ENCODE measurements at regions not wholly inside any gene's neighbourhood (a gene's known extent, or its start where the extent isn't known, plus 50 kb on each side); places are given as distances from the start of the nearest gene placed in this dataset.
"Not testable (repeated sequence)": the region's sequence is repeated elsewhere in the genome, so short reads cannot be mapped to it uniquely, and the experiment has no call there.

- DNase-seq, result no peak
These were observed 571.3 kb downstream of the GABRG2 start for GRCh38 chr5:162638849-162639248.

DNA sequence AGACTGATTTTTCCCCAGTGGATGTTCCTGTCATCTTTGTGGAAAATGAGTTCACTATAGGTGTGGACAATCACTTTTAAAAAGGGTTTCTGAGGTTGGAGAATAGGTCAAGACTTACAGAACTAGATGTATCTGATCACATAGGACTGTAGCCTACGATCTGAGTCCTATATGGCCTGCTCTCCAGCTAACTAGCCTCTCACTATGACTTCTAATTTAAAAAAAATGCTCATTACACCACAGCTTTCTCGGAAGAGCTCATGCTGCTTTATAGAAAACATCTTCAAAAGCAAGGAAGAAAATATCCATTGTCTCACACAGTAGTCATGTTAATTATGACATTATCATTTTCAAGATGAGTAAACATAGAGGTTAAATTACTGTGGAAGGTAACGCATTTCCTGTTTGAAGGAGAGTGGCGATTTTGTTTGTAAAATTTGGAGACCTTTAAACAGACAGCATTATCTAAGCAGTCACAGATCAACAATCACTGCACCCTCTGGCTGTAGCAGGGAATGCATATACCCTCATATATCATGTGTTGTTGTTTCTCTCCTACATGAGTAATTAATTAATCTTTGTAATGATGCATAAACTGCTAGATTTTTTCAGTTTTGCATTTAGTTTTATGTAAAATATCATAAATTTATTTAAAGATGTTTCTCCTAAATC is 573.7 kb downstream of the GABRG2 start:
- no peak for DNase-seq

- no peak for DNase-seq
These were observed 587.3 kb downstream of the GABRG2 start for GRCh38 chr5:162654661-162655405.

- no peak for DNase-seq
These were observed 589.5 kb downstream of the GABRG2 start for GRCh38 chr5:162657076-162657475.

DNA sequence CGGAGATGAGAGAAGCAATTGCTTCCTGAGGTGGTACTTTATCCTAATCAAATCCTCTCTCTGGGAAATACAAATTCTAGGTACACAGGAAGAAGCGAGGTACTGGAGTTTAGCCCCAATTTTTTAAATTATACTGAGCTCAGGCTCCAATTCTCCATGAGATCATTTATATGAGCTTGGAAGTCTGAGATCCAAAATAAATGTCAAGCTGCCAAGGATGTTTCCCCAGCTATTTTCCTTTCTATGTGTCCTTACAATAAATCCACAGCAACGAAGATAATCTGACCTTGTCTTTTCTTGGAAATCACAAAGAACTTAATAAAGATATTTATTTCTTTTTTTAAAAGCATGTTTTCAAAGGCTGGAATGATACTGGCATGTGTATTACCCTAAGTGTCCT is 597.3 kb downstream of the GABRG2 start:
- no peak for DNase-seq

DNA sequence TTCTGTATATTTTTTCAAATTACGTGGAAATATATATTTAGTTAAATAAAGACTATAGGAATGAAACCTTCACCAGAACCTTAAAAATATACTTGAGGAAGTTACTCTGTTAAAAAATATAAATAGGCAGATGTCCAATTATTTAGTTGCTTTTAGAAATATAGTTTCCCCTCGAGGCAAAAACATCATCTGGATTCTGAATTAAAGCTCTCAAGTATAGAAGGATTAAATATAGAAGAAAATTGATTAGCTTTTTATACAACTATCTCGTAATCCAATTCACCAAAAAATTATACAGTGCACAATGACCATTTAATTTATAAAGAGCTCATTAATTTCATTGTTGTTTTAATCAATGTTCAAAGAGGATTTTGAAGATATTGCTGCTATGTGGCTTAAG is 601.4 kb downstream of the GABRG2 start:
- no peak for DNase-seq

GRCh38 chr5:162672061-162672460 is 604.5 kb downstream of the GABRG2 start:
- no peak for DNase-seq

GRCh38 chr5:162683284-162683683 is 615.7 kb downstream of the GABRG2 start:
- no peak for DNase-seq

- no peak for DNase-seq
These were observed 616.6 kb downstream of the GABRG2 start for GRCh38 chr5:162684145-162684544.

- DNase-seq, result no peak
These were observed 617.7 kb downstream of the GABRG2 start for GRCh38 chr5:162685302-162685701.

- not testable (repeated sequence) for DNase-seq
These were observed 628.7 kb downstream of the GABRG2 start for GRCh38 chr5:162696272-162696671.

DNA sequence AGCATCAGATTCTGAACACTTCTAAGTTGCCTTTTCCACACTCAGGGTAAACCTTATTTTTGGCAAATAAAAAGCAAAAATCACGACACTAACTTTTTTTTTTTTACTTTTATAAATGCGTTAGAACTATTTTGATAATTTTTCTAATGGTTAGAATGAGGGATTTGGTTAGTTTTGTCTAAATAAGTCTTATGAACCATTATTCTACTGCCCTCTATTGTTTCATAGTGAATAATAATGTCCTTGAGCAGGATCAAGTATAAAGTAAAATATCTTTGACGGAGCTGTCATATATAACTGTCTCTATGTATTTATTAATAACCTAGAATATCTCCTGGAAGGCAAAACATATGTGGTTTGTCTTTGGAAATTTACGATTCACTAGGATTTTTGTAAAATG is 631.8 kb downstream of the GABRG2 start:
- no peak for DNase-seq

DNA sequence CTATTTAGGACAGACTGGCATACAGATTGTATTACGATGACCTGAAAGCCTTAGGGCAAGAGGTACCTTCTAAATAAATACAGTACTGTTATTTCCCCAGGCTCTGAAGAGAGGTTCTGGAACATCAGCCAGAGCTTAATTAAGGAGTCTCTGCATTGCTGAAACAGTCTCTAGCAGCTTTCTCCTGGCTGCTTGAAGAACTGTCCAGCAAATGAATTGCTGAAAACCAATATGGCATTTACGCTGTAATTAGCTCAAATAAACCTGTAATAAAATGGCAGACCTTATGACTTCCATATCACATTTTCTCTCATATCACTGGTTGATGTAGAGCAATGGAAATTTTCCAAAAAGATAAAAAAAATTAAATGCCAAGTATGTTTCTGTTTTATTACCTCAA is 636.3 kb downstream of the GABRG2 start:
- no peak for DNase-seq

- no peak for DNase-seq
These were observed 643.7 kb downstream of the GABRG2 start for GRCh38 chr5:162711244-162711643.

DNA sequence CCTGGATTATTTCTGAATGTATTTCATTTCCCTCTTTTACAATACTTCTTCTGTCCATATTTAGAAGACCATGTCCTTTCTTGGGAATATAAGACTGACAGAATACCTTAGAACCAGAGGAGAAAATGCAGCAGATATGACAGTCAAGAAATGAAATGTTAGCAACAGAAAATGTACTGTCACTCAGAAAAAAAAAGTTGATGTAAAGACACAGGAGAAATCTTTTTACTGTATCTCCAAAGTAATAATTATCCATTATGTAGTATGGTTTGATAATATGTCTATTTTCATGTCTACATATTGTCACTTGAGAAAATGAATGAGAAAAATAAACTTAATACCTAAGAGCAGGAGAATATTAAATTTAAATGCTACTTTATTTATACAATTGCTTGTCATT is 652.1 kb downstream of the GABRG2 start:
- DNase-seq, result no peak

- DNase-seq, result no peak
These were observed 653.6 kb downstream of the GABRG2 start for GRCh38 chr5:162721125-162721524.

- DNase-seq, result no peak
These were observed 684.8 kb upstream of the CCNG1 start for GRCh38 chr5:162752612-162753011.

DNA sequence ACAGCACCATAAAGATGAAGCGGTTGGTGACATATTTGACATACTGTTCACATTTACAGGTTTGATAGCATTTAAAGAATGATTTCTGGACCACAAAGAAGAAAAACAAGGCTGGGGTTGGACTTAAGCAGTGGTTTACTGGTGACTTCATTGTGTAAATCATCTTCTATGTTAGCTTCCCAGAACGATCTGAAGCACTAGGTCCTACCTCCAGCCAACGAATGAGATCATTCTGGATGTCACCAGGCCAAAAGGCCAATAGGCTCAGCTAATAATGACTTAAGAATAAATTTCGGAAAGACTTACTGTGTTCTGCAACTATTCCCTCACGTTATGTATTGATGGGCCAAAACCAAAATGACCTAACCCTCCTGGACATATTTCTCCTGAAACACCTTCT is 675.3 kb upstream of the CCNG1 start:
- DNase-seq, result no peak

- peak; percentile 1 for DNase-seq
These were observed 668.4 kb upstream of the CCNG1 start for GRCh38 chr5:162769019-162769418.

GRCh38 chr5:162785673-162786072 is 651.7 kb upstream of the CCNG1 start:
- DNase-seq, result no peak

DNA sequence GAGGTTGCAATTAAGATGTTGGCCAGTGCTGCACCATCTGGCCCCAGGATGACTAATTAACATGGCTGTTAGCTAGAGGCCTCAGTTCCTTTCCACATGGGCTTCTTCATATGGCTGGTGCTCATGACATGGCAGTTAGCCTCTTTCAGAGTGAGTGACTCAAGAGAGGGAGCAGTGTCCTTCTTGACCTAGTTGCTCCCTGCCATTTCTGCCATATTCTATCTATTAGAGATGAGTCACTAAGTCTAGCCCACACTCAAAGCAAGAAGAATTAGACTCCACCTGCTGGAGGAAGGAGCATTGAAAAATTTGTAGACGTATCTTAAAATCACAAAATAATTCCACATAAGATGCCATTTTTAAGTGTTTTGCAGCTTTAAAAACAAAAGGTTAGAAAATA is 651.2 kb upstream of the CCNG1 start:
- no peak for DNase-seq

- no peak for DNase-seq
These were observed 640.9 kb upstream of the CCNG1 start for GRCh38 chr5:162796507-162796906.

- DNase-seq, result no peak
These were observed 637.1 kb upstream of the CCNG1 start for GRCh38 chr5:162800301-162800700.

GRCh38 chr5:162801235-162801634 is 636.2 kb upstream of the CCNG1 start:
- DNase-seq, result no peak

GRCh38 chr5:162806195-162806594 is 631.2 kb upstream of the CCNG1 start:
- DNase-seq, result no peak

Data from NCI-H82 (cell line).